H9 (cell line): ENCODE measurements at regions not wholly inside any gene's neighbourhood (a gene's known extent, or its start where the extent isn't known, plus 50 kb on each side); places are given as distances from the start of the nearest gene placed in this dataset.

Source experiments
- DNase-seq: peaks from one replicate; pipeline ENCODE4 v3.0.0-alpha.2; 2017
- H2AFZ ChIP-seq: one replicate; pipeline ENCODE4 v1.6.1; 2013; ENCODE audit warnings: mild to moderate bottlenecking, low read length, control low read depth, moderate library complexity
- H2AK5ac ChIP-seq: 2 replicates; pipeline ENCODE4 v1.6.1; 2013; ENCODE audit warnings: low read length, control low read depth, mixed read lengths; ENCODE audit not compliant: insufficient read length
- H2BK120ac ChIP-seq: one replicate; pipeline ENCODE4 v1.6.1; 2013; ENCODE audit warnings: low read depth, mild to moderate bottlenecking, low read length, control low read depth, inconsistent platforms; ENCODE audit not compliant: poor library complexity, severe bottlenecking
- H2BK12ac ChIP-seq: 2 replicates; pipeline ENCODE4 v1.6.1; 2013; ENCODE audit warnings: low read length, control low read depth, mixed read lengths, low read depth; ENCODE audit not compliant: insufficient read length
- H2BK15ac ChIP-seq: 2 replicates; pipeline ENCODE4 v1.6.1; 2013; ENCODE audit warnings: low read depth, low read length, control low read depth
- H2BK20ac ChIP-seq: one replicate; pipeline ENCODE4 v1.6.1; 2013; ENCODE audit warnings: low read depth, mild to moderate bottlenecking, low read length, control low read depth, inconsistent platforms; ENCODE audit not compliant: poor library complexity, severe bottlenecking
- H2BK5ac ChIP-seq: 2 replicates; pipeline ENCODE4 v1.6.1; 2013; ENCODE audit warnings: low read length, control low read depth, mixed read lengths; ENCODE audit not compliant: insufficient read length
- H3K14ac ChIP-seq: 2 replicates; pipeline ENCODE4 v1.6.1; 2013; ENCODE audit warnings: low read length, control low read depth; ENCODE audit not compliant: insufficient read depth
- H3K18ac ChIP-seq: 2 replicates; pipeline ENCODE4 v1.6.1; 2013; ENCODE audit warnings: low read depth, mild to moderate bottlenecking, mixed read lengths, low read length, control low read depth; ENCODE audit not compliant: insufficient read length
- H3K23ac ChIP-seq: 2 replicates; pipeline ENCODE4 v1.6.1; 2013; ENCODE audit warnings: low read length, control low read depth, mixed read lengths, low read depth; ENCODE audit not compliant: insufficient read length
- H3K23me2 ChIP-seq: 2 replicates; pipeline ENCODE4 v1.6.1; 2013; ENCODE audit warnings: low read depth, mild to moderate bottlenecking, mixed read lengths, low read length, control low read depth; ENCODE audit not compliant: insufficient read length, poor library complexity, severe bottlenecking
- H3K27ac ChIP-seq: 2 replicates; pipeline ENCODE4 v1.5.1; 2013; ENCODE audit warnings: low read length, control low read depth, mixed read lengths, low read depth; ENCODE audit not compliant: insufficient read length
- H3K27me3 ChIP-seq: 2 replicates; pipeline ENCODE4 v1.6.1; 2013; ENCODE audit warnings: low read length, control low read depth, inconsistent platforms; ENCODE audit not compliant: insufficient read depth
- H3K4ac ChIP-seq: 2 replicates; pipeline ENCODE4 v1.6.1; 2013; ENCODE audit warnings: low read depth, mild to moderate bottlenecking, control low read depth, inconsistent platforms, low read length, moderate library complexity
- H3K4me1 ChIP-seq: 2 replicates; pipeline ENCODE4 v1.6.1; 2013; ENCODE audit warnings: low read length, control low read depth, inconsistent platforms; ENCODE audit not compliant: insufficient read depth
- H3K4me2 ChIP-seq: 2 replicates; pipeline ENCODE4 v1.6.1; 2013; ENCODE audit warnings: low read length, control low read depth, mixed read lengths; ENCODE audit not compliant: insufficient read length, insufficient read depth
- H3K56ac ChIP-seq: 2 replicates; pipeline ENCODE4 v1.6.1; 2013; ENCODE audit warnings: low read depth, mild to moderate bottlenecking, mixed read lengths, low read length, control low read depth; ENCODE audit not compliant: insufficient read length
- H3K79me1 ChIP-seq: 2 replicates; pipeline ENCODE4 v1.6.1; 2013; ENCODE audit warnings: low read depth, mild to moderate bottlenecking, moderate library complexity, low read length, control low read depth, inconsistent platforms; ENCODE audit not compliant: insufficient read depth, poor library complexity, severe bottlenecking
- H3K79me2 ChIP-seq: 2 replicates; pipeline ENCODE4 v1.6.1; 2013; ENCODE audit warnings: low read length, control low read depth, inconsistent platforms; ENCODE audit not compliant: insufficient read depth
- H3K9ac ChIP-seq: 2 replicates; pipeline ENCODE4 v1.6.1; 2013; ENCODE audit warnings: low read length, control low read depth, mixed read lengths; ENCODE audit not compliant: insufficient read length; ENCODE audit errors: extremely low read depth
- H3K9me3 ChIP-seq: one replicate; pipeline ENCODE4 v1.6.1; 2013; ENCODE audit warnings: low read depth, low read length, inconsistent platforms; ENCODE audit not compliant: control insufficient read depth
- H3T11ph ChIP-seq: one replicate; pipeline ENCODE4 v1.6.1; 2013; ENCODE audit warnings: mild to moderate bottlenecking, low read length, control low read depth, inconsistent platforms
- H4K20me1 ChIP-seq: one replicate; pipeline ENCODE4 v1.6.1; 2013; ENCODE audit not compliant: control insufficient read depth, insufficient read length, insufficient read depth
- H4K5ac ChIP-seq: 2 replicates; pipeline ENCODE4 v1.6.1; 2013; ENCODE audit warnings: low read depth, mild to moderate bottlenecking, mixed read lengths, low read length, control low read depth; ENCODE audit not compliant: insufficient read length
- H4K8ac ChIP-seq: replicated peaks from 2 replicates; pipeline ENCODE4 v1.6.1; 2013; ENCODE audit warnings: low read length, control low read depth, mixed read lengths, low read depth; ENCODE audit not compliant: insufficient read length
- H4K91ac ChIP-seq: 2 replicates; pipeline ENCODE4 v1.6.1; 2013; ENCODE audit warnings: low read depth, mild to moderate bottlenecking, moderate library complexity, mixed read lengths, low read length, control low read depth; ENCODE audit not compliant: insufficient read length
- H3K27ac Mint-ChIP-seq, 3 experiments: 2 replicates in 2 of 3; 3 replicates in 1 of 3; pipeline ENCODE4 v1.8.0; 2020 to 2021; ENCODE audit warnings: mixed read lengths in 3 of 3, mild to moderate bottlenecking in 1 of 3, moderate library complexity in 1 of 3
- H3K27me3 Mint-ChIP-seq: 2 replicates; pipeline ENCODE4 v1.8.0; 2021; ENCODE audit warnings: low read depth, mild to moderate bottlenecking, moderate library complexity, mixed read lengths
- H3K36me3 Mint-ChIP-seq, 3 experiments: 2 replicates in 2 of 3; 3 replicates in 1 of 3; pipeline ENCODE4 v1.8.0; 2020 to 2021; ENCODE audit warnings: low read depth in 3 of 3, mixed read lengths in 3 of 3; ENCODE audit not compliant: insufficient read depth in 1 of 3
- H3K4me1 Mint-ChIP-seq, 2 experiments: 2 replicates each; pipeline ENCODE4 v1.8.0; 2020; ENCODE audit warnings: mixed read lengths in 2 of 2
- H3K4me3 Mint-ChIP-seq, 2 experiments: 2 replicates in 1 of 2; 3 replicates in 1 of 2; pipeline ENCODE4 v1.8.0; 2020 to 2021; ENCODE audit warnings: mild to moderate bottlenecking in 2 of 2, mixed read lengths in 2 of 2, moderate library complexity in 1 of 2
- H3K9me3 Mint-ChIP-seq, 2 experiments: 2 replicates in 1 of 2; 3 replicates in 1 of 2; pipeline ENCODE4 v1.8.0; 2020; ENCODE audit warnings: mild to moderate bottlenecking in 2 of 2, mixed read lengths in 2 of 2, moderate library complexity in 1 of 2
- CTCF ChIP-seq: fragments of 200-600 bp; sonication (generic); conservative IDR thresholded peaks from 3 replicates; pipeline ENCODE4 v1.8.0; 2021; ENCODE audit warnings: antibody characterized with exemption, mild to moderate bottlenecking
- WGBS: extraction: QIAGEN DNeasy Blood & Tissue Kit; methylation state at CpG from one replicate; pipeline ENCODE4 v1.1.7; 2013; ENCODE audit warnings: missing lambda C conversion rate, low lambda C conversion rate, mixed read lengths; ENCODE audit not compliant: insufficient read length; ENCODE audit errors: extremely low coverage; 5-methylcytosine and 5-hydroxymethylcytosine counted together

- no peak overlapping the region for H2AK5ac ChIP-seq
- no peak overlapping the region for H3K9ac ChIP-seq
- no peak overlapping the region for H2BK120ac ChIP-seq
- H3K27ac ChIP-seq: no peak overlapping the region
- no peak overlapping the region for H2AFZ ChIP-seq
- H3K36me3 Mint-ChIP-seq: peaks cover 4 to 17% (median 12%) of the 10 kb centered on the region in 3 experiments; a peak in 6 of 7 replicates
- WGBS: no CpG with 5 or more reads among the region's 9 CpGs
- no peak overlapping the region for H2BK20ac ChIP-seq
- H3K27ac Mint-ChIP-seq: no peak overlapping the region
- no peak overlapping the region for H2BK5ac ChIP-seq
- TF ChIP-seq CTCF: no peak
- DNase-seq: no peak
- H3K14ac ChIP-seq: no peak overlapping the region
- H3K56ac ChIP-seq: no peak overlapping the region
- peaks cover 2% of the 10 kb centered on the region; the same call in 1 of the 2 replicates for H3K4me1 ChIP-seq
- H3K4me3 Mint-ChIP-seq: no peak overlapping the region
- no peaks in the 10 kb centered on the region for H3K9me3 ChIP-seq
- H3T11ph ChIP-seq: no peak overlapping the region
- no peak overlapping the region for H4K91ac ChIP-seq
- H3K79me1 ChIP-seq: no peaks in the 10 kb centered on the region
- no peaks in the 10 kb centered on the region for H4K20me1 ChIP-seq
- no peak overlapping the region for H4K8ac ChIP-seq
- H3K27me3 Mint-ChIP-seq: peaks cover 2% of the 10 kb centered on the region
- no peaks in the 10 kb centered on the region for H3K27me3 ChIP-seq
- H3K9me3 Mint-ChIP-seq: peaks cover 15 to 23% of the 10 kb centered on the region in 2 experiments
- H2BK12ac ChIP-seq: no peak overlapping the region
- H4K5ac ChIP-seq: no peak overlapping the region
- no peak overlapping the region for H3K4me2 ChIP-seq
- no peak overlapping the region for H3K4ac ChIP-seq
- no peak overlapping the region for H3K18ac ChIP-seq
- H3K23ac ChIP-seq: no peak overlapping the region
- H3K79me2 ChIP-seq: no peaks in the 10 kb centered on the region
- H3K23me2 ChIP-seq: no peaks in the 10 kb centered on the region
- no peak overlapping the region for H2BK15ac ChIP-seq
- H3K4me1 Mint-ChIP-seq: peaks cover 29 to 32% of the 10 kb centered on the region in 2 experiments
Measured at GRCh38 chr9:89548071-89548638, 50.2 kb upstream of the SEMA4D start.
